ENCODE measurements at regions not wholly inside any gene's neighbourhood (a gene's known extent, or its start where the extent isn't known, plus 50 kb on each side); places are given as distances from the start of the nearest gene placed in this dataset.

- no peak for DNase-seq (ENCODE audit: low read depth in 2 of 3, low spot score in 2 of 3)
These were observed 156.1 kb downstream of the LURAP1L start for GRCh38 chr9:12930906-12931305.

- no peak for DNase-seq (ENCODE audit: low read depth in 2 of 3, low spot score in 2 of 3)
These were observed 159.1 kb downstream of the LURAP1L start for GRCh38 chr9:12933957-12934356.

- DNase-seq (ENCODE audit: low read depth in 2 of 3, low spot score in 2 of 3) = no peak
These were observed 159.9 kb downstream of the LURAP1L start for GRCh38 chr9:12934545-12935272.

GRCh38 chr9:12935714-12936113, 160.9 kb downstream of the LURAP1L start:
- no peak for DNase-seq (ENCODE audit: low read depth in 2 of 3, low spot score in 2 of 3)

- no peak for DNase-seq (ENCODE audit: low read depth in 2 of 3, low spot score in 2 of 3)
These were observed 179.6 kb downstream of the LURAP1L start for GRCh38 chr9:12954441-12954840.

- no peak for DNase-seq (ENCODE audit: low read depth in 2 of 3, low spot score in 2 of 3)
These were observed 180.8 kb downstream of the LURAP1L start for GRCh38 chr9:12955510-12956163.

GRCh38 chr9:12956261-12956660, 181.4 kb downstream of the LURAP1L start:
- no peak for DNase-seq (ENCODE audit: low read depth in 2 of 3, low spot score in 2 of 3)

- no peak for DNase-seq (ENCODE audit: low read depth in 2 of 3, low spot score in 2 of 3)
These were observed 182.0 kb downstream of the LURAP1L start for GRCh38 chr9:12956805-12957204.

- DNase-seq (ENCODE audit: low read depth in 2 of 3, low spot score in 2 of 3) = no peak
These were observed 183.5 kb downstream of the LURAP1L start for GRCh38 chr9:12958279-12958678.

- DNase-seq (ENCODE audit: low read depth in 2 of 3, low spot score in 2 of 3) = no peak
These were observed 183.9 kb downstream of the LURAP1L start for GRCh38 chr9:12958708-12959107.

GRCh38 chr9:12961276-12961809, 186.5 kb downstream of the LURAP1L start:
- no peak for DNase-seq (ENCODE audit: low read depth in 2 of 3, low spot score in 2 of 3)

GRCh38 chr9:12963537-12963936, 188.7 kb downstream of the LURAP1L start:
- DNase-seq (ENCODE audit: low read depth in 2 of 3, low spot score in 2 of 3) = no peak

- no peak for DNase-seq (ENCODE audit: low read depth in 2 of 3, low spot score in 2 of 3)
These were observed 189.5 kb downstream of the LURAP1L start for GRCh38 chr9:12964271-12964670.

GRCh38 chr9:12965303-12965702, 190.5 kb downstream of the LURAP1L start:
- DNase-seq (ENCODE audit: low read depth in 2 of 3, low spot score in 2 of 3) = no peak

- no peak for DNase-seq (ENCODE audit: low read depth in 2 of 3, low spot score in 2 of 3)
These were observed 193.3 kb downstream of the LURAP1L start for GRCh38 chr9:12968093-12968492.

GRCh38 chr9:12972608-12973589, 198.1 kb downstream of the LURAP1L start:
- DNase-seq (ENCODE audit: low read depth in 2 of 3, low spot score in 2 of 3) = no peak

GRCh38 chr9:12973710-12974109, 198.9 kb downstream of the LURAP1L start:
- no peak for DNase-seq (ENCODE audit: low read depth in 2 of 3, low spot score in 2 of 3)

- DNase-seq (ENCODE audit: low read depth in 2 of 3, low spot score in 2 of 3) = no peak
These were observed 199.9 kb downstream of the LURAP1L start for GRCh38 chr9:12974671-12975070.

- no peak for DNase-seq (ENCODE audit: low read depth in 2 of 3, low spot score in 2 of 3)
These were observed 200.7 kb downstream of the LURAP1L start for GRCh38 chr9:12975496-12975895.

- no peak for DNase-seq (ENCODE audit: low read depth in 2 of 3, low spot score in 2 of 3)
These were observed 205.4 kb downstream of the LURAP1L start for GRCh38 chr9:12980085-12980851.
